Lung (tissue), 11 donors: ENCODE measurements at regions not wholly inside any gene's neighbourhood (a gene's known extent, or its start where the extent isn't known, plus 50 kb on each side); places are given as distances from the start of the nearest gene placed in this dataset.

Experiments used
- ATAC-seq: fragments of 200-7000 bp; cut with Tn5 transposase; one replicate; pipeline ENCODE4 v1.9.1; 2020; ENCODE audit warnings: moderate number of reproducible peaks; ENCODE audit not compliant: insufficient read depth, low FRiP score
- DNase-seq, 3 donors: peaks; one replicate each; pipeline ENCODE4 v3.0.0-alpha.2; 2013 to 2017
- H3K27ac ChIP-seq, 2 donors: one replicate each; pipeline ENCODE4 v1.5.1; 2013; ENCODE audit warnings: mild to moderate bottlenecking in 2 of 2, moderate library complexity in 2 of 2, control low read depth in 1 of 2, inconsistent platforms in 1 of 2, low read depth in 1 of 2, low read length in 1 of 2
- H3K27me3 ChIP-seq, 3 donors: one replicate each; pipeline ENCODE4 v1.5.1; 2013; ENCODE audit warnings: low read length in 2 of 3; ENCODE audit not compliant: control insufficient read depth in 3 of 3, insufficient read depth in 3 of 3
- H3K36me3 ChIP-seq, 4 donors: one replicate each; pipeline ENCODE4 v1.5.1; 2013; ENCODE audit warnings: low read length in 4 of 4, mild to moderate bottlenecking in 1 of 4, moderate library complexity in 1 of 4; ENCODE audit not compliant: control insufficient read depth in 4 of 4, insufficient read depth in 4 of 4
- H3K4me1 ChIP-seq, 5 donors: one replicate each; pipeline ENCODE4 v1.5.1; 2013; ENCODE audit warnings: low read length in 5 of 5, mild to moderate bottlenecking in 2 of 5, moderate library complexity in 1 of 5; ENCODE audit not compliant: control insufficient read depth in 5 of 5, insufficient read depth in 5 of 5
- H3K4me3 ChIP-seq: one replicate; pipeline ENCODE4 v1.5.1; 2013; ENCODE audit warnings: mild to moderate bottlenecking, control low read depth, moderate library complexity
- H3K9ac ChIP-seq, 2 donors: one replicate each; pipeline ENCODE4 v1.5.1; 2013; ENCODE audit warnings: low read length in 2 of 2, control low read depth in 1 of 2; ENCODE audit not compliant: insufficient read depth in 1 of 2
- H3K9me3 ChIP-seq, 4 donors: one replicate each; pipeline ENCODE4 v1.5.1; 2013; ENCODE audit warnings: low read length in 3 of 4, mild to moderate bottlenecking in 1 of 4, moderate library complexity in 1 of 4; ENCODE audit not compliant: control insufficient read depth in 4 of 4, insufficient read depth in 3 of 4
- CTCF ChIP-seq: IDR thresholded peaks from 2 replicates; pipeline ENCODE4 v1.5.1; 2012; ENCODE audit warnings: mild to moderate bottlenecking; ENCODE audit errors: control extremely low read depth, extremely low read depth
- WGBS, 2 donors: extraction: QIAGEN DNeasy Blood & Tissue Kit; methylation state at CpG; one replicate each; pipeline ENCODE4 v1.1.7; 2013; 5-methylcytosine and 5-hydroxymethylcytosine counted together
- donor health status: control.
- donor health status: control.
- donor health status: Bipolar disorder and iron deficiency.
- donor health status: healthy.
- donor health status: DM: yes; HTN: yes; CAD: no.

DNA sequence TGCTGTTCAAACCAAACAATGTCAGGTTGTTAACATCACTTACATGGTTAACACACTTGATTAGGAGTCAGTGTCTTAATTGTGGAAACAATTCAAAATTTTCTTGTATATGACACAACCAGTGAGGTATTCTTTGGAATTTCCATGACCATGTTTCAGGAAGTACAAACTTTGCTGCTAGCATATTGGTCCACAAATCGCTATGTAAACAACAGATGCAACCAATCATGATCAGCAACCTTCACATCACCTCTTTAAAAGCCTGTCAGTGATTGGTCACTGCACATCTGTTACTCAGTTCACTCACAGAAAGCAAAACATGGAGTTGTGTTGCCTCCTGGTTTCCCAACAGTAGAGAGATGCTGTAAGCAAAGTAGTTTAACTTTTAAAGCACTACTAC, 108.9 kb upstream of the FAM3C start:
- peaks cover 0 to 9% (median 2%) of the 10 kb centered on the region in 4 donors for H3K9me3 ChIP-seq
- no peaks in the 10 kb centered on the region for H3K27me3 ChIP-seq
- H3K27ac ChIP-seq = peak overlapping the region in 1 of 2 donors; percentile 45
- no peak overlapping the region for H3K9ac ChIP-seq
- no peak for DNase-seq
- 97 to 100% methylated on average over 1 of the region's 1 CpG for WGBS, 2 donors
- no peaks in the 10 kb centered on the region for H3K4me1 ChIP-seq
- no peaks in the 10 kb centered on the region for H3K36me3 ChIP-seq
- ATAC-seq = no peak
- no peak overlapping the region for H3K4me3 ChIP-seq
- TF ChIP-seq CTCF = no peak

- H3K36me3 ChIP-seq = no peaks in the 10 kb centered on the region
- TF ChIP-seq CTCF = no peak
- 79 to 83% methylated on average over 4 of the region's 4 CpGs for WGBS, 2 donors
- no peaks in the 10 kb centered on the region for H3K27me3 ChIP-seq
- H3K4me1 ChIP-seq = no peaks in the 10 kb centered on the region
- no peak for DNase-seq
- no peak overlapping the region for H3K4me3 ChIP-seq
- H3K27ac ChIP-seq = no peak overlapping the region
- no peak for ATAC-seq
- H3K9ac ChIP-seq = no peak overlapping the region
- H3K9me3 ChIP-seq = peaks cover 0 to 9% (median under 1%) of the 10 kb centered on the region in 4 donors
Measured at GRCh38 chr7:121504482-121504881, 108.4 kb upstream of the FAM3C start.

DNA sequence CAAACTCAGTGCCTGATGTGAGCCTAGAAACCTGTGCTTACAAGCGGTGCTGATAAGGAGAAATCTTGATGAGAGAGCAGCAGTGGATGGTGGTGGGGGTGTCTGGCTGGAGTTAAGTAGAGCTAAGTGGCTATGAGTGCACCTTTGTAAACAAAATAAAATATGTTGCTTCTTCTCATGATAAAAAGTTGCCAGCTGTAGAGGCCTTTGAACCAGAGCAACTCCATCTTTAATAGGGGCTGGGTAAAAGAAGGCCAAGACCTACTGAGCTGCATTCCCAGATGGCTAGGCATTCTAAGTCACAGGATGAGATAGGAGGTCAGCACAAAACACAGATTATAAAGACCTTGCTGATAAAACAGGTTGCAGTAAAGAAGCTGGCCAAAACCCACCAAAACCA, 107.6 kb upstream of the FAM3C start:
- Histone ChIP-seq H3K9ac (no peak overlapping the region), H3K27ac (no peak overlapping the region), H3K4me3 (no peak overlapping the region), H3K4me1 (no peaks in the 10 kb centered on the region), H3K36me3 (no peaks in the 10 kb centered on the region), H3K9me3 (peaks cover 0 to 9% (median under 1%) of the 10 kb centered on the region in 4 donors), H3K27me3 (no peaks in the 10 kb centered on the region)
- no peak for TF ChIP-seq CTCF
- 77 to 82% methylated on average over 1 of the region's 1 CpG for WGBS, 2 donors
- DNase-seq (no peak), ATAC-seq (no peak)

DNA sequence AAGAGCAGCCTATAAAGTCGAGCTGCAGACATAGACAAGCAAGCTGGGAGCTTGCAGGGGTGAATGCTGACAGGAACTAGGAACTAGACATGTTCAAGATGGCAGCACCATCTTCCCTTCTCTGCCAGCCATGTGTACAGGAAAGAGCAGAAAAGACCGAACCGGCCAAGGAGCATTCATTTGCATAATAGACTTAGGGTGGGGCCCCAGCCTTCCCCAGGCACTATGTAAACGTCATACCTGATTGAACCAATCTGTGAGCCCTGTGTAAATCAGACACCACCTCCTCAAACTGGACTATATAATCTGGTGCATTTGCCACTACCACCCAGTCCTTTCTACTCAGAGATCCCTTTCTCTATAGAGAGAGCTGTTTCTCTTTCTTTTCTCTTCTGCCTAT, 106.9 kb upstream of the FAM3C start:
- WGBS, 2 donors = 74 to 75% methylated on average over 4 of the region's 4 CpGs
- TF ChIP-seq CTCF = no peak
- Histone ChIP-seq H3K4me1 (no peaks in the 10 kb centered on the region), H3K9ac (no peak overlapping the region), H3K4me3 (no peak overlapping the region), H3K27me3 (no peaks in the 10 kb centered on the region), H3K9me3 (peaks cover 0 to 9% (median under 1%) of the 10 kb centered on the region in 4 donors), H3K27ac (no peak overlapping the region), H3K36me3 (no peaks in the 10 kb centered on the region)
- DNase-seq (no peak), ATAC-seq (no peak)
